ENCODE measurements at regions not wholly inside any gene's neighbourhood (a gene's known extent, or its start where the extent isn't known, plus 50 kb on each side); places are given as distances from the start of the nearest gene placed in this dataset.

DNA sequence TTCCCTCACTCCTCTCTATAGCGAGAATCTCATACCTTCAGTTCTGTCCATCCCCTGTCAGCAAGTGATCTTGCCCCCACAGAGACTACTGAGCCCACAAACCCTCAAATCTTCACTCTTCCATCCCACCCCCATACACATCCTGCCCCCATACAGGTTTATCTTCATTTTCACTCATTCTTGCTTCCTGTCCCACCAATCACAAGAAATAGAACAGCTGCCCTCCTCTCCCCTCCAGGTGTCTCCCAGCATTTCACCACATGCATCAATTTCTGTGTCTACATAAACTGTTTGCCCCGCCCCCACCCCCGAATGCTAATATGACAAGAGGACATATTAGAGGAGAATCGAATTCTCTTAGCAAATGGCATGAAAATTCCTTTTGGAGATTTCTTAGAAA is 54.9 kb upstream of the CARMIL1 start:
- DNase-seq (ENCODE audit: low read depth) = no peak

- no peak for DNase-seq (ENCODE audit: low read depth)
Observed at GRCh38 chr6:25227854-25228253, 51.3 kb upstream of the CARMIL1 start.

Measured in T-helper 22 cell (primary cell).